ENCODE measurements at regions not wholly inside any gene's neighbourhood (a gene's known extent, or its start where the extent isn't known, plus 50 kb on each side); places are given as distances from the start of the nearest gene placed in this dataset.
"Not testable (repeated sequence)": the region's sequence is repeated elsewhere in the genome, so short reads cannot be mapped to it uniquely, and the experiment has no call there.

GRCh38 chr12:93081810-93082165 lies 152.7 kb upstream of the EEA1 start:
- no peak for DNase-seq

DNA sequence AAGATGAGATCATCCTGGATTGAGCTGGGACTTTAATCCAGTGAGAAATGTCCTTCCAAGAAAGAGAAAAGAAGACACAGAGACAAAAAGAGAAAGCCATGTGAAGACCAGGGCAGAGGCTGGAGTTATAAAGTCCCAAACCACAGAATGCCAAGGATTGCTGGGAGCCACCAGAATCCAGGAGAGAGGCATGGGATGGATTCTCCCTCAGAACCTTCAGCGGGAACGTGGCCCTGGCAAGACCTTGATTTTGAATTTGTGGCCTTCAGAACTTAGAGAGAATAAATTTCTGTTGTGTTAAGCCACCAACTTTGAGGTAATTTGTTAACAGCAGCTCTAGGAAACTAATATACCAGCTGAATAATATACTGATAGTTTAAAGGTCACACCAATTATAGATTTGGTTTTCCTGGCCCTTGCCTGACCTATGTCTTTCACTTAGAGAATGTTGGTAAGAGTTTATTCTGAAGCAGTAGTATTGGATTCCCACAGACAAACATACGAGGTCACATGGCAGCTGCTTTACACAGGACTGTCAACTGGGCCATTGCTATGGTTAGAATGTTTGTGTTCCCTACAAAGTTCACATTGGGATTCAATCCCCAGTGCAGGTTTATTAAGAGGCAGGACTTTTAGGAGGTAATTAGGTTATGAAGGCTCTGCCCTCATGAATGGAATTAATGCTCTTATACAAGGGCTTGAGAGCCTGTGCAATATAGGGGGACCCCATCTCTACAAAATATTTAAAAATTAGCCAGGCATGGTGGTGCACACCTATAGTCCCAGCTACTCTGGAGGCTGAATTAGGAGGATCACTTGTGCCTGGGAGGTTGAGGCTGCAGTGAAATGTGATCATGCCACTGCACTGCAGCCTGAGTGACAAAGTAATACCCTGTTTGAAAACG lies 156.5 kb upstream of the EEA1 start:
- DNase-seq = no peak

DNA sequence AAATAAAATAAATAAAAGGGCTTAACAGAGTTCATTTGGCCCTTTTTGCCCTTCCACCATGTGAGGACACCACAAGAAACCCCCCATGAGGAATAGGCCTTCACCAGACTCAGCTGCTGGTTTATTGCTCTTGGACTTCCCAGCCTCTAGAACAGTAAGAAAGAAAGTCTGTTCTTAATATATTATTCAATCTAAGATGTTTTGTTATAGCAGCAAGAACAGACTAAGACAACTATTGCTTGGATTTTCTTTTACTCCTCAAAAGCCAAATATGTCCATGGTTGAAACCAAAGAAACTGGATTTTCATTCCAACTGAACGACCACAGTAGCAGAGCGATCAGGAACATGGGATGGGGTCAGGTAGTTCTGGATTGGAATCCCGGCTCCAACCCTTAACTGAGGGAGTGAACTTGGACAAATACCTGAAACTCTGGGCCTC lies 157.2 kb upstream of the EEA1 start:
- no peak for DNase-seq

DNA sequence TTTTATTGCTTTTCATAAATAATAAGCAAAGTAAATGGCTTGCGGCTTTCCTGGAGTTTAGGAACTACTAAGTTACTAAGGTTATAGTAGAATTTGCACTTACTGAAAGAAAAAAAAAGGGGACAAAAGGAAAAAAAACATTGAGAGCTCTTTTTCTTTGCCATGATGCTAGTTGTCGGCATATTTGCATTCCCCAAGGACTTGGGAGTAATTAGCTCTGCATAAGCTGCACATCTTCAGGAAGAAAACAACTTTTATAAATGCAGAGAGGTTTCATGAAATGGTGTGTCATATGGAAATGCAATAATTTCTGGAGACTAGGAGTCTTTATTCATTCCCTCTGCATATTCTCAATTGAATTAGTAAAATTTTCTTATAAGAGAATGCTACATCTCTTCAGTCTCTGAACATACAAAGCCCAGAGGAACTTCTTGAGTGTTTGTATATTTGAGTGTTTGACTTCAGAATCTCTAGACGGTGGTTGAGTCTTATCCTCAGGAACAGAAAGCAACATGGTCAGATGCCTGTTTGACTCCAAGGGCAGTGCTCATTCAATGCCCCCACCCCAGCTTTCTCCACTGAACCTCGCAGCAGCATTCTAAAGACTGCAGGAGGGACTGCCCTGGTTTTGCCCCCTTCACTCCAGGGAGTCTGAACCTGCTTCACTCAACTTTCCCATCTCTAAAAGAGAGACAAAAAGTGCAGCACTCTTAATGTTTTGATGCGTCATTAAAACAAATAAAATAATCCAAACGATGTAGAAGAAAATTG lies 158.9 kb upstream of the EEA1 start:
- DNase-seq = no peak

DNA sequence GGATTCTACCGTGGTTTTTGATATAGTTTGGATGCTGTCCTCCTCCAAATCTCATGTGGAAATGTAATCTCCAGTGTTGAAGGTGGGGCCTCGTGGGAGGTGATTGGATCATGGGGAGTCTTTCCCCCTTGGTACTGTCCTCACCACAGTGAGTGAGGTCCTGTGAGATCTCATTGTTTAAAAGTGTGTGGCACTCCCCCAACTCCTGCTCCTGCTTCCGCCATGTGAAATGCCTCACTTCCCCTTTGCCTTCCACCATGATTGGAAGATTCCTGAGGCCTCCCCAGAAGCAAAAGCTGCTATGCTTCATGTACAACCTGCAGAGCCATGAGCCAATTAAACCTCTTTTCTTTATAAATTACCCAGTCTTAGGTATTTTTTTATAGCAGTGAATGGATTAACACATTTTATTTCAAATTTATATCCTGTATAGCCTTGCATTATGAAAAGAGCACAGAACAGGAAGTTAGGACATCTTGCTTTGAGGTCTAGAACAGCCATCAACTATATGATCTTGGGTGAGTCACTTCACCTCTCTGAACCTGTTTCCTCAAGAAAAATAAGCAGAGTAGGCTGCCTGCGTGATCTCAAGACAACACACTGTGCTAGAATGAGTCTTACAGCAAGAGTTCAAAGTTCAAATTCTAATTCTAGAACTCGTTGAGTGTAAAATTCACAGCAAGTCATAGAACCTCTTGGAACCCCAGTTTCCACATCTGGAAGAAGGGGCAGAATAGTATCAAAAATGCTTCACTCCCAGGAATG lies 160.9 kb upstream of the EEA1 start:
- DNase-seq = no peak

DNA sequence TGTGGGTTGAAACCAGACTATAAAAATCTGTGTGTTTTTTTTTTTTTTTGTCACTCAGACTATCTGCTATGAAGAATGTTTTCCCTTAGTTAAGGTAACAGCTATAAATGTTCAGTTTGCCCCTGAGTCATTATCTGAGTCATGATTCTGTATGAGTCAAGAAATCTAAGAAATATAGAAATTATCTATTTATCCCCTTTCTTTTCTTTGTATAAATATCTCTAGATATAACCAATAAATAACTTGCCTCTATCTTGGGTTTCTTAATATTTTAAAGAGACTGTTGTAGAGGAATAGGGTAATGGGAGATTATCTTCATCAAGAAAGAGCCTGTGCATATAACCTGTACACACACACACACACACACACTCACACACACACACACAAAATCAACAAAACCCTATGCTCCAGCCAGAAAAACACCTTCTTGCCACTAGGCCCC lies 161.7 kb upstream of the EEA1 start:
- no peak for DNase-seq

GRCh38 chr12:93091886-93092648 lies 163.0 kb upstream of the EEA1 start:
- DNase-seq = peak; percentile 77

DNA sequence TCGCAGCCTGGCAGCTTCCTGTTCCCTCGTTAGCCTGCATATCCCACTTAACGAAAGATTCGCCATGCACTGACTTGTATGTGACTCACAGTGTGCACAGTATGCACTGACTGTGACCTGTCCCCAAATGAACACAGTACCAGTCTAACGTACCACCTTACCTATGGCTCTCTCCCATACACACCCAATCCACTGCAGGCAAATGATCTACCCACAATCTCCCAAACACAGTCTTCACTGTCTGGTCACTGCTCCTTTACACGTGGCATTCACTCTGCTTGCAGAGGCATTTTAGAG lies 163.5 kb upstream of the EEA1 start:
- no peak for DNase-seq

DNA sequence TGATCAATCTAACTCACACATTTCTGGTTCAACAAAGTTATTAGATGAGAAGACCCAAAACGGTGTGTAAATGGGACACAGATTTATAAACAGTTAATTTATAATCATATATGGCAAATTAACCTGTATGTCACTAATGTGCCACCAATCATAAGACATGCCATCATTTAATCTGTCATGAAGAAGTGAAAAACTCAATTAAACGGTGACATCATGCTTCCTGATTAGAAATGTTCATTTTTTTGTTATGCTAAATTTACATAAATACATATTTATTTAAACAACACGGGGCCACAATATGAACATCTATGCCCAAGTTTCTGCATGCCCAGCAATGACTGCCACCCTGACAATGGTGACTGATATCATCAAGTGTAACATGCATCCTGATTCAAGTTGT lies 164.1 kb upstream of the EEA1 start:
- DNase-seq = no peak

GRCh38 chr12:93094222-93094621 lies 165.1 kb upstream of the EEA1 start:
- not testable (repeated sequence) for DNase-seq

- DNase-seq = no peak
Observed at GRCh38 chr12:93094988-93095737, 166.1 kb upstream of the EEA1 start.

DNA sequence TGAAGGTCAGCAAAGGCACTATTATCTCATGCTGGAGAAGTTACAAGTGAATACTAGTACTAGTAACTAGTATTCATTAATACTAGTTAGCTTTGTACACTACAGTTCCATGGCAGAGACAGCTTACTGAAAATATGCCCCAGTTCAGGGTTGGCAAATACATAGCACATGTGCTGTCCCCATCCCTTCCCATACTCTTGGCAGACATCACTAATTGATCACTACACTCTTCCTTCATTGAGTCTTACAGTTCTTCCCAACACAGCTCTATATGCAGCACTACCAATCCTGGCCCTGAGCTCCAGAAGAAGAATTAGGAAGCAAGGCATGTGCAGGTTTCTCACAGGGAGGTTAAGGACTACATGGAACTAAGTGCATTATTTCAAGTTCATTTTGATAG lies 168.3 kb upstream of the EEA1 start:
- DNase-seq = no peak

DNA sequence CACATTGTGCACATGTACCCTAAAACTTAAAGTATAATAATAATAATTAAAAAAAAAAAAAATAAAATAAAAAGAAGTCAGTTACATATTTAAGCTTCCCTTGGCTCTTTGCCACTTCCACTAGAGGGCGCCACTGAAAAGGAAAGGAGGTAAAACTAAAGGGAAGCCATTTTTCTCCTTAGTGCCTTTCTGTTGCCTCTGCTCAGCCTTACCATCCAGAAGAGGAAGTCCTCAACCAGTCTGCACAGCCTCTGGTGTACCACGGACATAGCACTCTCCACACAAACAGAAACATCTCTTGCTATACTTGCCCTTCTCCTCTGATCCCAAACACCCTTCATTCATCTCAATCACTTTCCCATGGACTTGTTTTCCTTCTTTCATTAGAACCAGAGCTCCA lies 169.0 kb upstream of the EEA1 start:
- peak; percentile 31 for DNase-seq

DNA sequence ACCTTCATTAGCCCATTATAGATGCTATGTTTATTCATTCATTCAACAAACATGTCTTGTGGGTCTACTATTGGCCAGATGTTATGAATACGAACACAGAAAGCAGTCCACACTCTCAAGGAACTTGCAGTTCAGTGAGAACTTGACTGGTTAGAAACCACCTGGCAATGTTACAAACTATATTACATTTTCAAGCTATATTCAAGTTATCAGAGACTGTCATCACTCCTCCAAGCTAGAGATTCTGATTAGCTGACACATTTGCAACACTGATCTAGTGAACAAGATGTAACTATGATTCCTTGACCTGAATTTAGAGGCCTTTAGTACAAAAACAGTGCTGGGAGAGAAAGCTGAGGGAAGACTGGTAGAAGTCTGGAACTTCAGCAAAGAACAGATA lies 170.7 kb upstream of the EEA1 start:
- DNase-seq = no peak

DNA sequence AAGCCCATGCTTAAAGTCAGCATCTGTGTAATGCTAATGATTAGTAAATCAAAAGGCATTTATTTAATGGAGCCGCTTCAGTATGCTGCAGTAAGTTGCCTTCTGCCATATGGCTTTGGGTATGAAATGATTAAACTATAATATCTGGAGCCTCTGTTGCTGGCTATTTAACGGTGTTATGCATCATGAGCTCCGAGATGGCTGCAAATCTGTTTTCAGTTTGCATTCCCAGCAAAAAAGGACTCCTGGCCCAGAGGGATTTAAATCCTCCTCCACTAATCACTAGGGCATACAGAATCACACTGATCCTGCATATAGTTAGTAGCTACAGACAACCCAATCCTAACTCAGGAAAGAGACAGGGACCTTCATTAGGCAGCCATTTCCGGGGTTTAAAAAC lies 171.5 kb upstream of the EEA1 start:
- DNase-seq = no peak

- DNase-seq = no peak
Observed at GRCh38 chr12:93101367-93101766, 172.3 kb upstream of the EEA1 start.

GRCh38 chr12:93102312-93102711 lies 173.2 kb upstream of the EEA1 start:
- no peak for DNase-seq

GRCh38 chr12:93102744-93103143 lies 173.6 kb upstream of the EEA1 start:
- no peak for DNase-seq

- DNase-seq = no peak
Observed at GRCh38 chr12:93103154-93103553, 174.1 kb upstream of the EEA1 start.

DNA sequence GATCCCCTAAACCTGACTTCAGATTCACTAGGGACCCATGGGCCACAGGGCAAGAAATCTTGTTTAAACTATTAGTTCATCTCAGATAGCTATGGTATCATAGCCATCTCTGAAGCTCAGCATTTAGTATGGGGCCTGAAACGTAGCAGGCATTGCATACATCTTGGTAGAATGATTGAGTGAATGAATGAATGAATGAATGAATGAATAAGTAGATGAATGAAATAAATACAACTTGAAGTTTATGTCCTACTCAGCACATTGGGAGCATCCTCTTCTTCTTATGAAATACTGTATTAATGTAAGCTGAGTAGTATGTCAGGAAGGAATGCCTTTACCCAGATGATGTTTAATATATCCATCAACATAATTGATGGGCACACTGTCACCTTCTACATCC lies 175.4 kb upstream of the EEA1 start:
- no peak for DNase-seq

DNA sequence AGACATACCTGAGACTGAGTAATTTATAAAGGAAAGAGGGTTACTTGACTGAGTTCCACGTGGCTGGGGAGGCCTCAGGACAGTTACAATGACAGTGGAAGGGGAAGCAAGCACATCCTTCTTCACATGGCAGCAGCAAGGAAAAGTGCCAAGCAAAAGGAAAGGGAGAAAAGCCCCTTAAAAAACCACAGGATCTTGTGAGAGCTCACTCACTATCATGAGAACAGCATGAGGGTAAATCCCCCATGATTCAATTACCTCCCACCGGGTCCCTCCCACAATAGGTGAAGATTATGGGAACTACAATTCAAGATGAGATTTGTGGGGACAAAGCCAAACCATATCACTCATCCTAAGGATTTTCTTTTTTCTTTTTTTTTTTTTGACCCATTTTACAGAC lies 177.8 kb upstream of the EEA1 start:
- DNase-seq = no peak

All from NCI-H1105 (cell line).